Endothelial cell of umbilical vein (primary cell): ENCODE measurements at regions not wholly inside any gene's neighbourhood (a gene's known extent, or its start where the extent isn't known, plus 50 kb on each side); places are given as distances from the start of the nearest gene placed in this dataset.

ENCODE experiments used
- BruUV-seq: library from RNA; stranded (reverse); fragments of 400-500 nt; replicated peaks from 2 replicates; lab custom pipeline; 2021; lab: Mats Ljungman, UMichigan
- CTCF ChIA-PET: fragments of 300-600, 350-600 bp; sonication (Branson Sonifier 250); formaldehyde crosslinking; loops from one replicate; lab custom pipeline; 2021; ENCODE audit warnings: antibody characterized with exemption, inconsistent platforms; lab: Charles Lee
- POLR2A ChIA-PET: fragments of 300-600, 350-600 bp; sonication (Branson Sonifier 250); formaldehyde crosslinking; loops from one replicate; lab custom pipeline; 2021; ENCODE audit warnings: antibody characterized with exemption, inconsistent platforms; lab: Charles Lee
- DNase-seq: peaks from one replicate; pipeline ENCODE4 v3.0.0-alpha.2; 2011; ENCODE audit warnings: low read depth, low spot score
- FAIRE-seq: peaks from 2 replicates; lab custom pipeline; 2011; peaks lifted over from hg19 to GRCh38; lab: Jason Lieb, UNC
- H2AFZ ChIP-seq: 2 replicates; pipeline ENCODE4 v1.6.0; 2012; ENCODE audit warnings: low read depth, low read length, control low read depth, inconsistent platforms
- H3K27ac ChIP-seq: 2 replicates; pipeline ENCODE4 v1.5.1; 2011; ENCODE audit warnings: low read depth, mild to moderate bottlenecking, control low read depth, low read length, moderate library complexity; ENCODE audit not compliant: insufficient read depth
- H3K27me3 ChIP-seq, 2 experiments: 2 replicates each; pipeline versions ENCODE4 v1.6.0 to v1.6.1; 2011; ENCODE audit warnings: low read length in 2 of 2, mixed read lengths in 1 of 2; ENCODE audit not compliant: control insufficient read depth in 2 of 2, insufficient read depth in 2 of 2
- H3K36me3 ChIP-seq, 2 experiments: 2 replicates in 1 of 2; 3 replicates in 1 of 2; pipeline ENCODE4 v1.5.1; 2011; ENCODE audit warnings: low read length in 2 of 2, mild to moderate bottlenecking in 1 of 2, moderate library complexity in 1 of 2; ENCODE audit not compliant: control insufficient read depth in 2 of 2, insufficient read depth in 2 of 2; ENCODE audit errors: extremely low read depth in 1 of 2
- H3K4me1 ChIP-seq: 3 replicates; pipeline ENCODE4 v1.5.1; 2011; ENCODE audit warnings: mild to moderate bottlenecking, low read length; ENCODE audit not compliant: control insufficient read depth, insufficient read depth; ENCODE audit errors: extremely low read depth
- H3K4me2 ChIP-seq: 2 replicates; pipeline ENCODE4 v1.6.1; 2011; ENCODE audit warnings: low read length, control low read depth, mixed read lengths; ENCODE audit not compliant: insufficient read depth
- H3K4me3 ChIP-seq, 3 experiments: fragments of 200-600 bp in 1 of 3; sonication (generic), shearing (Covaris generic) in 1 of 3; replicated peaks in 1 of 3; 2 replicates each; pipeline ENCODE4 v1.5.1; 2011 to 2016; ENCODE audit warnings: control low read depth in 3 of 3, low read length in 3 of 3, mild to moderate bottlenecking in 2 of 3, inconsistent platforms in 1 of 3, low read depth in 1 of 3, moderate library complexity in 1 of 3; ENCODE audit not compliant: insufficient read depth in 1 of 3
- H3K79me2 ChIP-seq: 2 replicates; pipeline ENCODE4 v1.6.0; 2012; ENCODE audit warnings: low read length, inconsistent platforms; ENCODE audit not compliant: control insufficient read depth, insufficient read depth
- H3K9ac ChIP-seq: replicated peaks from 2 replicates; pipeline ENCODE3; 2011; ENCODE audit warnings: low read length, control low read depth; ENCODE audit not compliant: insufficient read depth; ENCODE audit errors: extremely low read depth
- H3K9me1 ChIP-seq: replicated peaks from 3 replicates; pipeline ENCODE4 v1.6.0; 2011; ENCODE audit warnings: mild to moderate bottlenecking, low read length; ENCODE audit not compliant: control insufficient read depth, insufficient read depth; ENCODE audit errors: extremely low read depth
- H3K9me3 ChIP-seq: replicated peaks from 2 replicates; pipeline ENCODE4 v1.5.1; 2012; ENCODE audit warnings: low read length, inconsistent platforms; ENCODE audit not compliant: control insufficient read depth, insufficient read depth
- H4K20me1 ChIP-seq: replicated peaks from 2 replicates; pipeline ENCODE3; 2011; ENCODE audit warnings: mild to moderate bottlenecking, low read length; ENCODE audit not compliant: control insufficient read depth, insufficient read depth; ENCODE audit errors: extremely low read depth
- EZH2 ChIP-seq: IDR thresholded peaks from 2 replicates; pipeline ENCODE4 v1.6.1; 2012; ENCODE audit warnings: borderline replicate concordance, low read depth, mild to moderate bottlenecking, moderate library complexity, low read length, inconsistent platforms; ENCODE audit not compliant: severe bottlenecking
- FOS ChIP-seq: IDR thresholded peaks from 2 replicates; pipeline ENCODE4 v1.6.1; 2011; ENCODE audit warnings: mild to moderate bottlenecking, low read length, moderate library complexity, borderline replicate concordance; ENCODE audit not compliant: insufficient read depth
- GATA2 ChIP-seq: IDR thresholded peaks from 2 replicates; pipeline ENCODE4 v1.7.0; 2011; ENCODE audit warnings: low read depth, mild to moderate bottlenecking, moderate library complexity, mixed read lengths, low read length; ENCODE audit not compliant: insufficient read length, insufficient read depth
- JUN ChIP-seq: IDR thresholded peaks from 2 replicates; pipeline ENCODE4 v1.6.1; 2011; ENCODE audit warnings: borderline replicate concordance, low read depth; ENCODE audit not compliant: insufficient read length, insufficient read depth
- MYC ChIP-seq: IDR thresholded peaks from one replicate; pipeline ENCODE4 v1.6.1; 2011; ENCODE audit warnings: mild to moderate bottlenecking, low read depth, low read length
- POLR2A ChIP-seq: IDR thresholded peaks from 2 replicates; pipeline ENCODE4 v1.6.1; 2012; ENCODE audit warnings: low read depth, mild to moderate bottlenecking, control low read depth, low read length
- POLR2AphosphoS5 ChIP-seq: IDR thresholded peaks from 2 replicates; pipeline ENCODE4 v1.6.1; 2012; ENCODE audit warnings: low read depth, mild to moderate bottlenecking, control low read depth, low read length, moderate library complexity; ENCODE audit not compliant: insufficient read depth
- dilution Hi-C: fragments of 300-500 bp; cut with MboI; formaldehyde crosslinking; loops from one replicate; pipeline ENCODE4 v1.15.0; 2019; ENCODE audit warnings: low sequenced_read_pairs; ENCODE audit not compliant: extremely low pct_ligation_motif_present
- intact Hi-C: fragments of 100-400 bp; cut with micrococcal nuclease; formaldehyde crosslinking; loops from one replicate; pipeline ENCODE4 v1.10.0; 2022
- TF ChIP-seq, protein P1 (sequence below), 2 donors: IDR thresholded peaks; 1 replicate in 1 of 2; 2 replicates in 1 of 2; pipeline ENCODE4 v1.5.1; 2011; ENCODE audit warnings: low read length in 2 of 2, mild to moderate bottlenecking in 2 of 2, moderate library complexity in 2 of 2, control low read depth in 1 of 2, inconsistent platforms in 1 of 2, low read depth in 1 of 2; ENCODE audit not compliant: insufficient read depth in 1 of 2; ENCODE audit errors: extremely low read depth in 1 of 2
- TF ChIP-seq, protein P2 (sequence below): IDR thresholded peaks from 2 replicates; pipeline ENCODE4 v1.6.1; 2011; ENCODE audit not compliant: insufficient read depth, insufficient read length

DNA sequence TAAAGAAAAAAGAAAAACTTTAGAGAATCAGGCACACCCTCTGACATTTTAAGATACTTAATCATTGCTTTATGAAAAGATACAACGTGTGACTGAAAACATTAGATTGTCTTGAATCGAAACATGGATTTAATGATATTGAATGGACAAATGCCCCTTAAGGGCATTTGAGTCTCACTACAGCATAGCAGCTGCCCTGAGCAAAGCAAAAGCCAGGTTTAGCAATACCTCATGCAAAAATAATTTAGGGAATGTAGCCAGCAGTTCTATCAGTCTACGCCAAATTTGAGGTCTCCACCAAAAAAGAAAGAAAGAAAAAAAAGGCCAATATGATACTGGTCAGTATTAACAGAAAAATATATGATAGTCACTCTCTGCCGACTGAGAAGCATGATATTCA is 56.6 kb upstream of the LMNB1 start:
- Histone ChIP-seq H4K20me1 (no peaks in the 10 kb centered on the region), H3K9me1 (no peaks in the 10 kb centered on the region), H3K9me3 (no peaks in the 10 kb centered on the region), H3K4me1 (no peaks in the 10 kb centered on the region), H3K4me3 (no peak overlapping the region), H3K4me2 (no peak overlapping the region), H2AFZ (no peak overlapping the region), H3K36me3 (no peaks in the 10 kb centered on the region), H3K27ac (no peak overlapping the region), H3K79me2 (no peaks in the 10 kb centered on the region), H3K9ac (no peak overlapping the region), H3K27me3 (peaks cover 0 to 4% of the 10 kb centered on the region in 2 experiments)
- dilution Hi-C loops (no loop called here), intact Hi-C loops (no loop called here)
- TF ChIP-seq JUN (no peak), FOS (no peak), POLR2A (no peak), EZH2 (no peak), MYC (no peak)
- TF ChIP-seq, protein P1, sequence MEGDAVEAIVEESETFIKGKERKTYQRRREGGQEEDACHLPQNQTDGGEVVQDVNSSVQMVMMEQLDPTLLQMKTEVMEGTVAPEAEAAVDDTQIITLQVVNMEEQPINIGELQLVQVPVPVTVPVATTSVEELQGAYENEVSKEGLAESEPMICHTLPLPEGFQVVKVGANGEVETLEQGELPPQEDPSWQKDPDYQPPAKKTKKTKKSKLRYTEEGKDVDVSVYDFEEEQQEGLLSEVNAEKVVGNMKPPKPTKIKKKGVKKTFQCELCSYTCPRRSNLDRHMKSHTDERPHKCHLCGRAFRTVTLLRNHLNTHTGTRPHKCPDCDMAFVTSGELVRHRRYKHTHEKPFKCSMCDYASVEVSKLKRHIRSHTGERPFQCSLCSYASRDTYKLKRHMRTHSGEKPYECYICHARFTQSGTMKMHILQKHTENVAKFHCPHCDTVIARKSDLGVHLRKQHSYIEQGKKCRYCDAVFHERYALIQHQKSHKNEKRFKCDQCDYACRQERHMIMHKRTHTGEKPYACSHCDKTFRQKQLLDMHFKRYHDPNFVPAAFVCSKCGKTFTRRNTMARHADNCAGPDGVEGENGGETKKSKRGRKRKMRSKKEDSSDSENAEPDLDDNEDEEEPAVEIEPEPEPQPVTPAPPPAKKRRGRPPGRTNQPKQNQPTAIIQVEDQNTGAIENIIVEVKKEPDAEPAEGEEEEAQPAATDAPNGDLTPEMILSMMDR (IDR thresholded peaks at IDR 0.05; ENCODE audit: extremely low read depth in 1 of 2, insufficient read depth in 1 of 2, low read depth in 1 of 2, low read length in 2 of 2): no peak
- no TSS peak for BruUV-seq
- DNase-seq (no peak), FAIRE-seq (no peak)
- POLR2A ChIA-PET: no interaction called here
- CTCF ChIA-PET: no interaction called here

DNA sequence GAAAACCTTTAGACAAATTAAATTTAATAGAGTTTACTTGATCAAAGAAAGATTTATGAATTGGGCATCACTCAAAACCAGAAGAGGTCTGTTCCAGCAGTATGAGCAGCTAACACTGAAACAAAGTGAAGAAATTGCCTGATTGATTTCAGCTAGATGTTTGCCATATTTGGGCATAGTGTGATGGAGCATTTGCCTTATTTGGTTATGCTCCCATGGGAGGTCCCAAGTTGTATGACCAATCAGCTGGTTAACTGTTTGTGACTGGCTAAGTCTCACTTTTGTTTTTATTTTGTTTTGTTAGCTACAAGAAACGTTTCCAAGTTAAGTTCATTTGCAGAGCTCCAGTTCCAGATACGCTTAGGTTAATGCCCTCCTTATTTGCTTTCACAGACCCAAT is 53.3 kb upstream of the LMNB1 start:
- TF ChIP-seq, protein P2, sequence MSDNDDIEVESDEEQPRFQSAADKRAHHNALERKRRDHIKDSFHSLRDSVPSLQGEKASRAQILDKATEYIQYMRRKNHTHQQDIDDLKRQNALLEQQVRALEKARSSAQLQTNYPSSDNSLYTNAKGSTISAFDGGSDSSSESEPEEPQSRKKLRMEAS: no peak
- TF ChIP-seq EZH2: no peak
- no peak for TF ChIP-seq JUN
- TF ChIP-seq GATA2: no peak
- no peak for TF ChIP-seq POLR2AphosphoS5
- TF ChIP-seq POLR2A: no peak
- TF ChIP-seq, protein P1 (IDR thresholded peaks at IDR 0.05; ENCODE audit: extremely low read depth in 1 of 2, insufficient read depth in 1 of 2, low read depth in 1 of 2, low read length in 2 of 2): no peak
- no peak for TF ChIP-seq MYC
- no peak for TF ChIP-seq FOS
- POLR2A ChIA-PET: no interaction called here

More for the DNA sequence above, 53.3 kb upstream of the LMNB1 start:
- H3K79me2 ChIP-seq: no peaks in the 10 kb centered on the region
- no peak overlapping the region for H3K4me2 ChIP-seq
- H3K9ac ChIP-seq: no peak overlapping the region
- no peak overlapping the region for H3K4me3 ChIP-seq
- no peaks in the 10 kb centered on the region for H3K27me3 ChIP-seq
- no peaks in the 10 kb centered on the region for H4K20me1 ChIP-seq
- H3K27ac ChIP-seq: no peak overlapping the region
- DNase-seq: no peak
- H3K36me3 ChIP-seq: no peaks in the 10 kb centered on the region
- H3K9me1 ChIP-seq: no peaks in the 10 kb centered on the region
- CTCF ChIA-PET: no interaction called here
- no peaks in the 10 kb centered on the region for H3K9me3 ChIP-seq
- intact Hi-C loops: no loop called here
- no TSS peak for BruUV-seq
- no peak overlapping the region for H2AFZ ChIP-seq
- no peak for FAIRE-seq
- dilution Hi-C loops: no loop called here
- H3K4me1 ChIP-seq: no peaks in the 10 kb centered on the region
